HepG2 (cell line): ENCODE measurements at regions not wholly inside any gene's neighbourhood (a gene's known extent, or its start where the extent isn't known, plus 50 kb on each side); places are given as distances from the start of the nearest gene placed in this dataset.

Experiments used
- ATAC-seq: fragments of 200-7000 bp; cut with Tn5 transposase; 3 replicates; pipeline ENCODE4 v1.9.1; 2020; ENCODE audit warnings: mild to moderate bottlenecking, moderate library complexity
- BruUV-seq: library from RNA; stranded (reverse); fragments of 400-500 nt; replicated peaks from 2 replicates; lab custom pipeline; 2021; lab: Mats Ljungman, UMichigan
- CTCF ChIA-PET: fragments of 300-600 bp; formaldehyde crosslinking; extraction: SDS; loops from one replicate; lab custom pipeline; 2021; ENCODE audit warnings: low total read pairs, inconsistent platforms, low intra/inter-chr PET ratio; lab: Yijun Ruan, JAX
- POLR2A ChIA-PET: fragments of 350-600 bp; sonication (Branson Sonifier 250); formaldehyde crosslinking; loops from one replicate; lab custom pipeline; 2020; ENCODE audit warnings: antibody characterized with exemption, inconsistent platforms; lab: Yijun Ruan, JAX
- DNase-seq: peaks from one replicate; pipeline ENCODE4 v3.0.0-alpha.2; 2015; ENCODE audit warnings: low spot score
- FAIRE-seq: peaks from 3 replicates; lab custom pipeline; 2011; peaks lifted over from hg19 to GRCh38; lab: Jason Lieb, UNC
- H2AFZ ChIP-seq: one replicate; pipeline ENCODE4 v1.6.1; 2011; ENCODE audit warnings: low read length, inconsistent platforms
- H3K27ac ChIP-seq: fragments of 300-600 bp; 3 replicates; pipeline ENCODE4 v1.8.0; 2011; ENCODE audit warnings: mixed run types, mild to moderate bottlenecking, mixed read lengths, low read length, inconsistent platforms; ENCODE audit not compliant: insufficient read depth; ENCODE audit errors: extremely low read length
- H3K27me3 ChIP-seq, 2 experiments: fragments of 200-600 bp in 1 of 2; 2 replicates in 1 of 2; 3 replicates in 1 of 2; pipeline versions ENCODE4 v1.6.0 to v1.8.0; 2011; ENCODE audit warnings: low read length in 2 of 2, mild to moderate bottlenecking in 2 of 2, moderate library complexity in 2 of 2, inconsistent platforms in 1 of 2; ENCODE audit not compliant: insufficient read depth in 2 of 2, control insufficient read depth in 1 of 2
- H3K36me3 ChIP-seq, 2 experiments: fragments of 200-600 bp in 1 of 2; replicated peaks in 1 of 2; 2 replicates in 1 of 2; 3 replicates in 1 of 2; pipeline versions ENCODE4 v1.5.1 to v1.8.0; 2011; ENCODE audit warnings: low read length in 2 of 2, inconsistent platforms in 1 of 2; ENCODE audit not compliant: insufficient read depth in 2 of 2, control insufficient read depth in 1 of 2
- H3K4me1 ChIP-seq: 2 replicates; pipeline ENCODE4 v1.5.1; 2012; ENCODE audit warnings: low read length, inconsistent platforms; ENCODE audit not compliant: insufficient read depth
- H3K4me2 ChIP-seq: 2 replicates; pipeline ENCODE4 v1.6.0; 2011; ENCODE audit warnings: low read depth, low read length, inconsistent platforms
- H3K4me3 ChIP-seq, 3 experiments: fragments of 200-600 bp in 1 of 3; sonication (generic), shearing (Covaris generic) in 1 of 3; replicated peaks in 1 of 3; 2 replicates each; pipeline ENCODE4 v1.5.1; 2011 to 2016; ENCODE audit warnings: low read length in 3 of 3, inconsistent platforms in 2 of 3, low read depth in 2 of 3, mild to moderate bottlenecking in 2 of 3, control low read depth in 1 of 3, mixed read lengths in 1 of 3; ENCODE audit not compliant: insufficient read depth in 1 of 3
- H3K79me2 ChIP-seq: one replicate; pipeline ENCODE4 v1.6.1; 2011; ENCODE audit warnings: low read length, inconsistent platforms; ENCODE audit not compliant: insufficient read depth
- H3K9ac ChIP-seq: 2 replicates; pipeline ENCODE4 v1.6.0; 2011; ENCODE audit warnings: mild to moderate bottlenecking, low read depth, low read length, inconsistent platforms; ENCODE audit not compliant: insufficient read depth
- H3K9me3 ChIP-seq: 2 replicates; pipeline ENCODE4 v1.5.1; 2012; ENCODE audit warnings: mild to moderate bottlenecking, low read length
- H4K20me1 ChIP-seq: 2 replicates; pipeline ENCODE4 v1.6.0; 2011; ENCODE audit warnings: inconsistent platforms, mild to moderate bottlenecking, low read length, moderate library complexity; ENCODE audit not compliant: insufficient read depth
- ETV5 ChIP-seq: IDR thresholded peaks from 2 replicates; pipeline ENCODE4 v1.6.1; 2018; ENCODE audit warnings: missing biosample characterization, missing genetic modification reagents, inconsistent platforms, borderline replicate concordance
- ZNF432 ChIP-seq: sonication (generic); formaldehyde crosslinking; IDR thresholded peaks from 2 replicates; pipeline ENCODE4 v1.5.0; 2020; ENCODE audit warnings: missing genetic modification reagents, mild to moderate bottlenecking, borderline replicate concordance
- ZNF558 ChIP-seq: sonication (generic); formaldehyde crosslinking; IDR thresholded peaks from 2 replicates; pipeline ENCODE4 v1.9.0; 2022; ENCODE audit warnings: mild to moderate bottlenecking, missing genetic modification reagents, borderline replicate concordance
- ZNF616 ChIP-seq: sonication (generic); formaldehyde crosslinking; IDR thresholded peaks from 2 replicates; pipeline ENCODE4 v1.5.0; 2020; ENCODE audit warnings: low read depth, mild to moderate bottlenecking, missing genetic modification reagents
- in situ Hi-C: cut with HindIII; loops from 2 replicates; pipeline ENCODE4 v1.10.0; 2017; ENCODE audit warnings: low pct_unique_long_range_greater_than_20kb; ENCODE audit not compliant: extremely low pct_ligation_motif_present
- intact Hi-C: fragments of 100-400 bp; cut with micrococcal nuclease; formaldehyde crosslinking; loops from one replicate; pipeline ENCODE4 v1.10.0; 2022; ENCODE audit not compliant: unreplicated experiment
- TF ChIP-seq, protein P1 (sequence below): sonication (generic); formaldehyde crosslinking; IDR thresholded peaks from 2 replicates; pipeline ENCODE4 v1.5.0; 2020; ENCODE audit warnings: mild to moderate bottlenecking, missing genetic modification reagents
- TF ChIP-seq, protein P2 (sequence below): sonication (generic); formaldehyde crosslinking; IDR thresholded peaks from 2 replicates; pipeline ENCODE4 v1.4.0; 2020; ENCODE audit warnings: mild to moderate bottlenecking, missing genetic modification reagents, borderline replicate concordance

DNA sequence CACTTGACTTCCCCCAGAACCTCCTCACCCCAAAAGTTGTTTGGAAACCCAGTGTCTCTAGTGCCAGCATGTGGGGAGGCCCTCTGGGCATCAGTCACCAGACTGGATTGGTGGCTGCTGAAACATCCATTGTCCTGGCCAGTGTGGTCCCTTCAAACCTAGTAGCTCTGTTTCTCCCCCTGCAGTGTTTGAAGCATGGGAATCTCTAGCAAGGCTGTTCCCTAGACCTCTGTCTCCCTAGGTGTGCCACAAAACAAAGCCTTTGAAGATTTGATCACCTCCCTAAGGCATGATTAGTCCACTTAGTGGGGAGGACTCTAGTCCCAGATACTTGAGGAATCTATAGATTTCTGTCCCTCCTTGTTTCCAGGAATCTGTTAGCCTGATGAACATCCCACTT lies 60.3 kb downstream of the ARF6 start:
- FAIRE-seq (no peak), DNase-seq (no peak), ATAC-seq (no peak)
- POLR2A ChIA-PET, result no interaction called here
- no TSS peak for BruUV-seq
- Histone ChIP-seq H3K9ac (no peak overlapping the region), H3K4me3 (no peak overlapping the region), H3K36me3 (no peaks in the 10 kb centered on the region), H4K20me1 (no peaks in the 10 kb centered on the region), H3K27ac (no peak overlapping the region), H3K4me1 (peaks cover 28% of the 10 kb centered on the region), H3K4me2 (no peak overlapping the region), H2AFZ (no peak overlapping the region), H3K9me3 (no peaks in the 10 kb centered on the region), H3K79me2 (no peaks in the 10 kb centered on the region), H3K27me3 (no peaks in the 10 kb centered on the region)
- CTCF ChIA-PET, result no interaction called here
- in situ Hi-C loops (no loop called here), intact Hi-C loops (no loop called here)
- no peak for TF ChIP-seq ZNF432 (CRISPR knock-in tag)
- no peak for TF ChIP-seq ZNF616
- TF ChIP-seq ZNF558 (CRISPR knock-in tag), result no peak
- TF ChIP-seq, protein P1, sequence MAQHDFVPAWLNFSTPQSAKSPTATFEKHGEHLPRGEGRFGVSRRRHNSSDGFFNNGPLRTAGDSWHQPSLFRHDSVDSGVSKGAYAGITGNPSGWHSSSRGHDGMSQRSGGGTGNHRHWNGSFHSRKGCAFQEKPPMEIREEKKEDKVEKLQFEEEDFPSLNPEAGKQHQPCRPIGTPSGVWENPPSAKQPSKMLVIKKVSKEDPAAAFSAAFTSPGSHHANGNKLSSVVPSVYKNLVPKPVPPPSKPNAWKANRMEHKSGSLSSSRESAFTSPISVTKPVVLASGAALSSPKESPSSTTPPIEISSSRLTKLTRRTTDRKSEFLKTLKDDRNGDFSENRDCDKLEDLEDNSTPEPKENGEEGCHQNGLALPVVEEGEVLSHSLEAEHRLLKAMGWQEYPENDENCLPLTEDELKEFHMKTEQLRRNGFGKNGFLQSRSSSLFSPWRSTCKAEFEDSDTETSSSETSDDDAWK (CRISPR knock-in tag), result no peak
- TF ChIP-seq, protein P2, sequence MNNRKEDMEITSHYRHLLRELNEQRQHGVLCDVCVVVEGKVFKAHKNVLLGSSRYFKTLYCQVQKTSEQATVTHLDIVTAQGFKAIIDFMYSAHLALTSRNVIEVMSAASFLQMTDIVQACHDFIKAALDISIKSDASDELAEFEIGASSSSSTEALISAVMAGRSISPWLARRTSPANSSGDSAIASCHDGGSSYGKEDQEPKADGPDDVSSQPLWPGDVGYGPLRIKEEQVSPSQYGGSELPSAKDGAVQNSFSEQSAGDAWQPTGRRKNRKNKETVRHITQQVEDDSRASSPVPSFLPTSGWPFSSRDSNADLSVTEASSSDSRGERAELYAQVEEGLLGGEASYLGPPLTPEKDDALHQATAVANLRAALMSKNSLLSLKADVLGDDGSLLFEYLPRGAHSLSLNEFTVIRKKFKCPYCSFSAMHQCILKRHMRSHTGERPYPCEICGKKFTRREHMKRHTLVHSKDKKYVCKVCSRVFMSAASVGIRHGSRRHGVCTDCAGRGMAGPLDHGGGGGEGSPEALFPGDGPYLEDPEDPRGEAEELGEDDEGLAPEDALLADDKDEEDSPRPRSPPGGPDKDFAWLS (CRISPR knock-in tag), result no peak
- no peak for TF ChIP-seq ETV5 (CRISPR knock-in tag)
